NCI-H2107 treated with DMSO at 0.1 percent for 48 hours (cell line): ENCODE measurements at regions not wholly inside any gene's neighbourhood (a gene's known extent, or its start where the extent isn't known, plus 50 kb on each side); places are given as distances from the start of the nearest gene placed in this dataset.

Experiments used
- DNase-seq: peaks from one replicate; lab custom pipeline; 2025; ENCODE audit not compliant: unreplicated experiment; lab: John Stamatoyannopoulos, UW

DNA sequence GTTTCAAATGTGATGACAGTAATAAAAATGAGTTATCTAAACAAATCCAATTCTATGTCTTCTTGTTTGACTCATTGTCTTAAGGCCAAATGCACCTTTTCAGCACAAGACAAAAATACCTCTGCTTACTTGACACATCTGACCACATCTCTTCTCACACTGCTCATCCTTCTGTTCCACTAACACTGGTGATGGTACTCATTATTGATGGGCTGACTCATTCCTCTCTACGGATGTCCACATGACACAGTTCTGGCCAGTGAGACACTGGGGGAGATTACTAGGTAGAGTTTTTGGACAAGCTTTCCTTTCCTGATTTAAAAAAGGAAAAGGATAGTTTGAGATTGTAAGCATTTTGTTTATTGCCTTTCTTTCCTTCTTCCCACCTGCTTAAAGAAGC is 410.6 kb upstream of the THRB start:
- no peak for DNase-seq

- no peak for DNase-seq
These were observed 412.5 kb upstream of the THRB start for GRCh38 chr3:24907106-24907505.

DNA sequence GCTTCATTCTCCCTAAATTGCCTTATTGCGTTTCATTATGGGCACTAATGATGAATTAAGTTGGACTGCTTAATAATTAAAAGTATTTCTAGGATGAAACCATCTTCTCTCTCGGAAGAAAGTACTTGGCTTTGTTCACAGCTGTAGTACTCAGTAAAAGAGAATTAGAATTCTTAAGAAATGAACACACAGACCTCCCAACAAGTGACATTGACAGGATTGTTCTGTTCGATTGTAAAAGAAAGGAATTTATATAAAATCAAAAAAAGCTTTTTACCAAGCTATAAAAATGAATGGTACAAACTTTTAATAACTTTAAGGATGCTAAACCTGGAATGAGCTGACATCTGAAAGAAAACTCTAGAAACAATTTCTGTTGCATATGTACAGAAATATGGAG is 416.4 kb upstream of the THRB start:
- DNase-seq = no peak

DNA sequence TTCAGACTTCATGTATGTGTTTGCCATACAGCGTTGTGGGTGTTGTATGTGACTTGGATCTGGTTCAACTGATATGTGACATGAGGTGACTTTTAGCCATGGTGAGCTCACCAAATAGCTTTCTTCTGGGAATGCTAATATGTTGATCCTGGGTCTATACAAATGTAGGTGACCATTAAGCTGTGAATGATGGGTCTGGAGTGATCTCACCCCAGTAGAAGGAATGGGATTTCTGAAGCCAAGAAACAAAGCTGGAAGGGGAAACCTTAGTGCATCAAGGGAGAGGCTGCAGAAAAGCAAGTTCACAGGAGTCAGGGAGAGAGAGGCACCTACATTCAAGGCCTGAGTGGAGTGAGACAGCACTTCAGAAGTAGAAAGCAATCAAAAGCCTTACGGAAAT is 421.0 kb upstream of the THRB start:
- DNase-seq = no peak

DNA sequence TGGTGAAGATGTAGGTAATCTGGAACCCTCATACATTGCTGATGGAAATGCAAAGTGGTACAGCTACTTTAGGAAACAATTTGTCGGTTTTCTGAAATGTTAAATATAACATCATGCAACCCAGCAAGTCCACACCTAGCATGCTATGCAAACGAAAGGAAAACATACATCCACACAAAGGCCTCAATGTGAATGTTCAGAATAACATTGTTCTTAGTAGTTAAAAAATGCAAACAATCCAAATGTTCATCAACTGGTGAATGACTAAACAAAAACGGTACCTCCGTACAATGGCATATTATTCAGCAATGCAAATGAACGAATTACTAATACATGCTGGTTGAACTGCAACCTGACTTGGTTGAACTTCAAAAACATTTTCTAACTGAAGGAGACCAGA is 423.3 kb upstream of the THRB start:
- DNase-seq = no peak

DNA sequence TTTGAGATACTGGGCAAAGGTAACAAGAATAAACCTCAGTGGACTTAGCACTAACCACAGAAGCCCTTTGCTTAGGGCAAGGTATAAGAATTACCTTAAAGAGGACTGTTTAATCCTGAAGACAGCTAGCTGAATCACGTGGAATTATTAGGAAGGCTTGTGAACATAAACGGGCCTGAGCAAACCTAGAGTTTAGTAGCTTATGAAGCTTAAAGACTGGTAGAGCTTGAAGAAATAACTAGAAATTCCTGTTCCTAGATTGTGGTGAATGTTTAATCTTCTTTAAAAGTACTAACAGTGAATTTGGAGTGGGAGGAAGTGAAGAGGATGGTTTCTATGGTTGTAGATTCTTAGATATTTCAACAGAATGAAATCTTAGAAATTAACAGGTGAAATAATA is 428.9 kb upstream of the THRB start:
- DNase-seq = no peak

DNA sequence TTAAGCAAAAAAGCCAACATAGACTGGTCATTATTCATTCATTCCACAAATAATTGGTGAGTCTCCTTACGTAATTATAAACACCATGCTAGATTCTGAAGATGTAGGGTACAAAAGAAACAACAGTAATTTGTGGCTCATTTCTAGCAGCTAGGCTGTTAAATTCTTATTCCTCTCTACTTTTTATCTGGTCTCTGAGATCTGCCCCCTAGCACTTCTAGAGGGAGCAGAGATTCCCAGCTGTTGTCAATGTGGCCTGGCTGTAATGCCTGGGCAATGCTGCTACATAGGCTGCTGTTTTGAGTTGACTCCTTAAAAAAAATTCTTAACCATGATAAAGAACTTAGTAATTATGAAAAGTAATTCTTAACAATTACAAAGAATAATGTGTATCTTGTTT is 434.9 kb upstream of the THRB start:
- DNase-seq = no peak

DNA sequence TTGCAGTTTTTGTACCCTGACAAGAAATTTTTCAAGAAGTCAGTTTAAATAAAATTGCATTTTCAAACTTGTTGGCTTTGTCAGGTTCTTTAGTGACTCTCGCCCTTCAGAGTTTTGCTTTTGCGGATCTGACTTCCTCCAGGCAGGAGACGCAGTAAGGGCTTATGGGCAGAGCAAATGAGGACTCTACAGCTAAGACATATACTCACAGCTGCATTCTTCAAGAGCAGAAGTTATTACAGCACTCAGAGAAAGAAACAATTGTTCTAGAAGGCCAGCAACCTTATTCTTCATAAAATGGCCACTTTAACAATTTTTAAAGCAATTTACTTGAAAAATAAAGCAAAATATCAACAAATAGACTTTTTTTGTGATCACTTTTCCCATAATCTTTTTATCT is 438.8 kb upstream of the THRB start:
- DNase-seq = no peak

GRCh38 chr3:24936574-24936973 is 441.9 kb upstream of the THRB start:
- DNase-seq = no peak

- peak; percentile 14 for DNase-seq
These were observed 442.6 kb upstream of the THRB start for GRCh38 chr3:24937228-24937627.

DNA sequence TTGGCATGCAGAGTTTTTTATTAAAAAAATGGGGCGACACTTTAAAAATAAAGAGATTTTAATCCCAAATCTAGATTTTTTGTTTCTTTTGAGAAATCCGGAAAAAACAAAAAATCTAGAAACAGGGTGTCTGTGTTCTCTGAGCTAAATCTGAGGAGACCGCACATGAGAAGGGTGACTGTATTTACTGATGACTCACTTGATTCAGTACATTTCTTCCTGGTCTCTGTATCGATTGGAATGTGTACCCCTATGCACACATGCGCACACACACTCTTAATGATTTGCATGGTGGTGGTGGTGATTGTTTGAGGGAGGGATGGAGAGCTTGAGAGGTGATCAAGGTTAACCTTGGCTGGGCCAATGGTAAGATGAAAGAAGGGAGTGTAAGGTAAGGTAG is 443.1 kb upstream of the THRB start:
- DNase-seq = no peak

DNA sequence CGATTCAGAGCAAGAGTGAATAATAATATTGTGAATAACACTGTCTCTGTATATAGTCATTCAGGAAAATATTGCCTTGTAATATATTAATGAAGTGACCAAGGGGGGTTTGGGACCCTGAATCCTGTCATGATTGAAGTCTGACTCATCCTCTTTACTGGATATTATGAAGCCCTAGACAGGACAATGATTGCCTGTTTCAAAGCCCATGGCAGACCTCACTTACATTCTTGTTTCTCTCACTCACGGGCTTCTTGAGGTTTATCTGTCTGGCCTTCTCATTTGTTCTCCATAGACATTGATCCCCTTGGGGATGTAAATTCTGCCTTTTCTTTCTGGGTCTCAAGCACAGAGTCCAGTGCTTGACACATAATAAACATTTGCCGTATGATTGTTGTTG is 449.3 kb upstream of the THRB start:
- DNase-seq = no peak

DNA sequence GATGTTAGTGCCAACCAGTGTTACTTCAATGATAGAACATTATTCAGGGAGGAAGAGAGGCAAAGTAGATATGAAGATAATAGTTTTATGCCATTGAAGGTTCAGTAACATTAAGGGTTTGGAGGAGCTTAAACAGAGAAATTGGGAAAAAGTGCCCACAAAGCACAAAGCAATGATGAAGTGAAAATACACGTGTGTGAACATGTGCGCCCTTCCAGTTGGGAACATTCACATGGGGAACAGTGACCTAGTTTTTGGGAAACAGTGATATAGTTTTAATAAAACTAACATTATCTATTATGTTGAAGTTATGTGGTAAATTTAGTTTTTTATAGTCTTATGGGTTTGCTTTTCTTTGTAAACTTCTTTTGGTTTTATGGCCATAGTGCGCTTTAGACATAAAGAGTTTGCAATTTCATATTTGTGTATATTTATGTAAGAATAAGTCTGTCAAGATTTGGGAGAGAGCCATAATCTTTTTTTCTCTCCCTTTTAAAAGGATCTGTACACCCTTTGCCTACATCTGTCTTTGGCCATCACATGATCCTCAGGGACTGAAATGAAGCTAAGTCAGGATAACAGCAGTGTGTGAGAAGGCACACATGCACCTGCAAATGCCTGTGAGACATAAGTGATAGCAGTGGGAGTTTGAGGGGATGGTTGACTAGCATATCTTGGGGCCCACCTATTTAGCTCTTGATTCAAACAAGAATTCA is 450.3 kb upstream of the THRB start:
- no peak for DNase-seq

- DNase-seq = no peak
These were observed 450.9 kb upstream of the THRB start for GRCh38 chr3:24945563-24945962.

DNA sequence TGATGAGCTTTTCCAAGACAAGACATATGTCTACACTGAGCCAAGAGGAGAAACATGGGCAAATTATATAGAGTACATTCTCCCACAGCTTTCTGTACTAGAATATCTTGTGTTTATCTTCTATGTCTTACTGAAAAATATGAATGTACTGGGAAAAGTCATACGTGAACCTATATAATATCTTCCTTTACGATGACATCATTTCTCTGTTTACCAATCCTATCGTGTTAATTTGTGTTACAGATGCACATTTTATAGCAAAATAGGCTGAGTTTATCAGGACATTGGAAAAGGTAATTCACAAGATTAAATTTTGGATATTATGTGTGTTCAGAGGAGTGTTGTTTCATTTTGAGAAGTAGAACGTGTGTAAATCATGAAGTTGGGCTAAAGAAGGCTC is 452.5 kb upstream of the THRB start:
- DNase-seq = no peak

DNA sequence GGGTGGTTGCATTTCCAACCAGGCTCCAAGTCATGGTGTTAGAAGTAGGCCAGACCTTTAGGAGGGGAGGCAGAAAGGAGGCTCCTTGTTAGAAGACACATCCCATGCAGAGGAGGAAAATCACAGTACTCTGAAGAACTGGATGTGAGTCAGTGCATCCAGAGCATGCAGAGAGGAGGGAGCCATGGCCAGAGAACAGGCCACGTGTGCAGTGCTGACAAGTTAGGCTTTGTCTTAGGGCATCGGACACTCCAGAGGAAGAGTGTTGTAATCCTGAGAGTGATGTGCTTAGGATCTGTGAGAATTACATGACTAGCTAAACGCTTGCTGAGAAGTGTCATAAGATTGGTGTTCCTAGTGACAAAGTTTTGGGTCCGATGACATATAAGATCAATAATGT is 456.5 kb upstream of the THRB start:
- DNase-seq = no peak

GRCh38 chr3:24952388-24952787 is 457.7 kb upstream of the THRB start:
- no peak for DNase-seq

DNA sequence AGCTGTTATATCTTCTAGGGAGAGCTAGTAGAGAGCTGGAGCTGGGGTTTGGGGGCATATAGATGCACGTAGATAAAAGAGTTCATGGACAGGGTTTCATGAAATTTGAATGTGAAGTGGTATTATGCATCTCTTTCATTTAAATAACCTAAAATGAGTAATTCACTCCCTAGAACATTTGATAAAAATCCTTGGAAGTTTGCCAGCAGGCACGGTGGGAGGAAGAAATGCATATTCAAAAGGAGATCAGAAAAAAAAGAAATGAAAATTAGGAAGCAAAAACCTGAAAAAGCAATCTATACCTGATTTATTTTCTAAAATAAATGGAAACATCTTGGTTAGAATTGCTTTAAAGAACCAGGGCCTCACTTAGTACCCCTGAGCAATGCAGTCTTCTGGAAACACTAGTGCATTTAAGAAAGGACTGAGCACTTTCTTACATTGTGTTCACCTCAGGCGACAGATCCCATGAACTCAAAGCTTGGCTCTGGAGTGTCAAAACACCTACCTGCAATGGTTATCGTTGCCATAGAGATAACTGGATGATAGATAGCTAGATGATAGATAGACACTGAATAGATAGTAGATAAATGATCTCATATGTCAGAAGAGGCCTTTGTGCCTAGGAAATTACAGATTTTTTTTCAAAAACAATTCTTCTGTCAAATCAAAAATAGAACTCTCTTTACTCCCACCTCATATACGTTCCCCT is 458.6 kb upstream of the THRB start:
- DNase-seq = no peak

DNA sequence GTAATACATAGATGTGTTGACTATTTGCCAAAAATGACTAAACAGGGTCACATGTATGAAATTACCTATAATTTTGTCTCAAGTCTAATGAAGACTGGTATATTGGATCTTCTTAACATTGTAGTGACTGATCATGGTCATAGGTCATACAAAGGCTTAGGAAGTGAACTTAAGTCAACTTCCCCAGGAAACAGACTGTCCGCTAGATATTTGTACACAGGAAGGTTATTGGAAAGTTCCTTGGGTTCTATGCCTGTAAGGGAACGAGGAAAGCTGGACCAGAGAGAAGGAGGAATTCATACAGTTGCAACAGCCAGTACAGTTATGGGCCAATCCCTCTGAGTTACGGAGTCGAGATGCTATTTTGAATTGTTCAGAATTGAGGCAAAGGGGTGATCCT is 462.0 kb upstream of the THRB start:
- no peak for DNase-seq

DNA sequence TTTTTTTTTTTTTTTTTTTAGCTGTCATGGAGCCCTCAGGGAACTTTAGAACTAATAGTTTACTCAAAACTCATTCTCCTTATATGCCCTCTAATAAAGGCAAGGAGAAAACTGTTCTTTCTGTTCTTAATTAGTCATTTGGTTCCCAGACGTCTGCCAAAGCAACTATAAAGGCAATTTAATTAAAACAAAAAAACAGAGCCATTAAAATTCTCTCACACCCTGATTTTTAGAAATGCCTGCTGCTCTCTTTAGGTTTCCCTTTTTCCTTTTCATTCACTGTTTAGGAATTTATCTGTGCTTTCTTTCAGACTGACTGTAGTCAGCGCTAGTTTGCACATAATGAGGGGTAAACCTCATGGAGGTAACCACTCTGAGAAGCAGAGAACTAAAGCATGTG is 463.6 kb upstream of the THRB start:
- no peak for DNase-seq

DNA sequence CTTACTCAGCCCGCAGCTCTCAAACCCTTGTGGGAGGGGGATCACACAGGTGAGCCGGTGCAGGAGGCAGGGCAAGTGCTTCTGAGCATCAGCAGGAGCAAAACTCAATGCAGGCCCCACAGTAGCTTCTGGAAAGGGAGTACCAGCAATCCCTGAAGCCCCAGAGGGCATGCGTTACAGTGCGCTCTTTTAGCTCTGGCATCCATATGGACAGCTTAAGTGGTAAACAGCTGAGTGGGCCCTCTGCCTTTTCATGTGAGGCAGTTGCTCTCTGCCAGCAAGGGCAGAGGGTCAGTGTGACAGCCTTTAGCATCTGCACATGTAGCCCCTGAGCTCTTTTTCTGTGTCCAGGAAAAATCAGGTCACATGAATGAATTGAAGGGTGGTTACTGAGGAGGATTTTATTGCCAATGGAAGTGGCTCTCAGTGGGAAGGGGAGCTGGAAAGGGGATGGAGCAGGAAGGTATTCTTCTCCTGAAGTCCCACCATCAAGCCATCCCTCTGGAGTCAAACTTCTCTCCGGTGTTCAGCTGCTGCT is 464.3 kb upstream of the THRB start:
- no peak for DNase-seq

GRCh38 chr3:24963762-24964625 is 464.1 kb upstream of the RARB start:
- DNase-seq = peak; percentile 7
